Activated CD4-positive, alpha-beta T cell treated with anti-CD3 and anti-CD28 coated beads, Interleukin-2, amount 50 U/mL, for 4 hours (primary cell): ENCODE measurements at regions not wholly inside any gene's neighbourhood (a gene's known extent, or its start where the extent isn't known, plus 50 kb on each side); places are given as distances from the start of the nearest gene placed in this dataset.
"Not testable (repeated sequence)": the region's sequence is repeated elsewhere in the genome, so short reads cannot be mapped to it uniquely, and the experiment has no call there.

ENCODE experiments used
- DNase-seq, 2 experiments: peaks; one replicate each; pipeline ENCODE4 v3.0.0-alpha.2; 2020

DNA sequence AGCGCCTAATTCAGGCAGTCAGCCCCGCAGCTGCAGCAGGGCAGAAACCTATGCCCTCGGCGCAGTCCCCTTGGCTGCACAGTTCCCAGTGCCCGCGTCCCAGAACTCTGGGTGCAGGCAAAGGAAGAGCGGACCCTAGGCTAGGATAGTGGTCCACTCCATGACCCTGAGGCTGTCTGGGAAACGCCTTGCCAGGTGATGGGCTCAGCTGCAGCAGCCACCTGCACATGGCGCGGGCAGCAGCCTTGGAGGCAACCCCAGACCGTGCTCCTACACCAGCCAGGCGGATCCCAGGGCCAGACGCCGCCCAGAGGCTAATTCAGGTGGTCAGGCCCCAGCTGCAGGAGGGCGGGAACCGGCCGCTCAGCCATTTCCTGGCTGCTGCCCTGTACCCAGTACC, 83.0 kb downstream of the POTEC start:
- DNase-seq: not testable (repeated sequence)

DNA sequence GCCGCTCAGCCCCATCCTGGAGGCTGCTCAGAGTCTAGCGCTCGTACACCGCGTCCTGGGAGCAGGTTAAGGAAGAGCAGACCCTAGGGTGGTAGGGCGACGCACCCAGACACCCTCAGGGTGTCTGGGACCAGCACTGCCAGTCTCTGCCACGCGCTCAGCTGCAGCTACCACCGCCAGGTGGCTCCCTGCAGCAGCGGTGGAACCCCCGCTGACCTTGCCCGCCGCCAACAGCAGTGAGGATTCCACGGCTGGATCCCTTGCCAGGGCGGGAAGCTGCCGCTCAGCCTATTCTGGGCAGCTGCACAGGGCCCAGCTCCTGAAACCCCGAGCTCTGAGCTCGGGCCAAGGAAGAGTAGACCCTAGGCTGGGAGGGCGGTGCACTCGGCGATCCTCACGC, 83.6 kb downstream of the POTEC start:
- DNase-seq: not testable (repeated sequence)

GRCh38 chr18:14458009-14458945, 85.1 kb downstream of the POTEC start:
- DNase-seq: peak; percentile 45 to 49

GRCh38 chr18:14450637-14451009, 92.8 kb downstream of the POTEC start:
- DNase-seq: not testable (repeated sequence)

- peak in 1 of 2 experiments; percentile 2 for DNase-seq
Observed at GRCh38 chr18:14449995-14450636, 93.3 kb downstream of the POTEC start.

DNA sequence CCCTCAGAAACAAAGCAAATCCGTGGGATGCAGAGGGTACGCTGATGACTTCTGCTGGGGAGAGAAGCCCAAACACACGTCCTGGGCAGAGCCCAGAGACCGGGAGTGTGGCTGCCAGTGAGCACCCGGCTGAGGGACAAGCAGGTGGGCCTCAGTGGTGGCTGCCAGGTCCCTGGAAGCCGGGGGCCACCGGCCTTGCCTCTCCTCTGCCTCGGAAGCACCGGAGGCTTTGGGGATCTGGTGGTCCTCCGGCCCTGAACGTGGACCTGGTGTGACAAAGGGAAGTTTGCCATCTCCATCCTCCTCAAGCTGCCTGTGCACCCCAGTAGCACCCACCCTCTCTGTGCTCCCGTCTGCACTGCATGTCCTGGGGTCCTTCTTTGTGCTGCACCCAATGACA, 94.3 kb downstream of the POTEC start:
- not testable (repeated sequence) for DNase-seq

- DNase-seq: not testable (repeated sequence)
Observed at GRCh38 chr18:14447715-14448114, 95.7 kb downstream of the POTEC start.

DNA sequence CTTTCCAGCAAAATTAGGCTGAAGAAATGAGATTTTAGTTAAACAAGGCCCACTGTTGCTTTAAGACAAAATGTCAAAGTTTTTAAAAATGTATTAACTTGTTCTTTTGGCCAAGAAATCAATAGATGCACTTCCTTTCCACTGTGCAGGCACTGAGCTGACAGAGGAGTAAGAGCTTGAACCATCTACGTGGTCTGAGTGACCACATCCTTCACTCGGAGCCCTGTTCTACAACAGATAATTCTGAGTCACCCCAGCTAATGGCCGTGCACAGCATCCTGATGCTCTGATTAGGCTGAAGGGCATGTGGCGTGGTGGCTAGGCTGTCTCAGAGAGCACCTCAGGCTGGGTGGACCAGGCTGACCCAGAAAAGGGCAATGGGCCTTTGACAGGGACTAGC, 107.9 kb downstream of the POTEC start:
- not testable (repeated sequence) for DNase-seq

DNA sequence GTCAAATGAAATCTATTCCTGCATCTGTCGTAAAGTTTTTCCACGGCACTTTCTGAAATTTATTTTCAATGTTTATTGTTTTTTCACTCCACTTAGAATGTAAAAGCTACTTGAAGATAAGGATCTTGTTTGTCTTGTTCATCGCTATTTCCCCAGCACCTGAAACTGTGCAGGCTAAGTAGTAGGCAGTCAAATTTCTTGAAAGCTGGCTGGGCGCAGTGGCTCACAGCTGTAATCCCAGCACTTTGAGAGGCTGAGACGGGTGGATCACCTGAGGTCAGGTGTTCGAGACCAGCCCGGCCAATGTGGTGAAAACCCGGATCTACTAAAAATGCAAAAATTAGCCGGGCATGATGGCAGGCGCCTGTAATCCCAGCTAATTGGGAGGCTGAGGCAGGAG, 111.0 kb downstream of the POTEC start:
- DNase-seq: not testable (repeated sequence)

DNA sequence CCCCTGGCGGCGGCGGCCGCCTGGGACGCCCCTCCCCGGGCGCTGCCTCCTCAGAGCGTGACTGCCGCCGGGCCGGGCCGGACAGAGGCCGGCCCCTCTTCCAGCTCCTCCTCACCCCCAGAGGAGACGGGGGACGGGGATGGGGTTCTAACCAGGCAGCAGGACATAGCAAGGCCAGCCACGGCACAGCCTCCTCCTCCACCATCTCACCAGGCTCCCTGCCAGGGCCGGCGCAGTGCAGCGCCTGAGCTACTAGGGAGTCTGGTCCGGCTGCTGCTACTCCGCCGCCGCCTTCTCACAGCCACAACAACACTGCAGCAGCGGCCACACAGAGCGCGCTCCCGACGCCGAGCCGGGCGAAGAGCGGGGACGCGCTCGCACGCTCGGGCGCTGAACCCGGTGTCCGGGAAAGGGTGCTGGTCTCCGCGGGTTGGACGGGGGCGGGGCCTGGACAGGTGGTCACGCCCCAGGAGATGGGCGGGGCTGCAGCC, 112.3 kb downstream of the POTEC start:
- DNase-seq: peak; percentile 36 to 41

DNA sequence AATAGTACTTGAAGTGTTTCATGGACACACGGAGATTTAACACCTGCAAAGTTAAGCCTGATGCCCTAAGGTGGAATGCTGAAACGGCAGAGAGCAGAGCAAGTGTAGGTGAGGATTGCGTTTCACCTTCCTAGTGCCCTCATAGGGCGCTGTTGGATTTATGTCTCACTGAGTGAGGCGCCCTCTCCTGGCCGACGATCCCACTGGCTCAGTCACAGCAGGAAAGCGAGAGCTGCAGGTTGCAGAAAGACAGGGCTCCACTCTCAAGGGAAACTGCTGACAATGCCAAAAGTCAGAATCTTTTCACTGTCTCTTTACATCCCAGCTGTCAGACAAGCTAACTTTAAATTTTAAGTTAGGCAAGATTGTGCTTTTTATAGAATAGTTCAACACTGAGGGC, 127.6 kb downstream of the POTEC start:
- peak; percentile 25 to 26 for DNase-seq

GRCh38 chr18:14415399-14415798, 128.0 kb downstream of the POTEC start:
- not testable (repeated sequence) for DNase-seq

DNA sequence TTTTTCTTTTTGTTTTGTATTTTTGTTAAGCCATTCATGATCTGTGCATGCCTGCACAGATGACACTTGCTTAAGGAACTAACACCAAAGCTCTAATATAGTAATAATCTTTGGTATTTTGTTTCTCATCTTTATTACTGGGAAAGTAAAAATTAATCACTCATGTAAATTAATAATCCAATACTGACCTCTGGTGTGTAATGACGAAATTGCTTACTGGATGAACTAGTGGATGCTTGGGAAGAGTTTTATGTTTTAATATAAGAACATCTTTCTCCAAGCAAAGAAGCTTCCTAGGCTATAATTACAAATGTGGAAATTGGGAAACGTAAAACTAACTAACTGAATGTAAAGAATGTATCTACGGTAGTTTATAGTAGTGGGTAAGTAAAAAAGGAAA, 147.9 kb downstream of the POTEC start:
- DNase-seq: not testable (repeated sequence)

DNA sequence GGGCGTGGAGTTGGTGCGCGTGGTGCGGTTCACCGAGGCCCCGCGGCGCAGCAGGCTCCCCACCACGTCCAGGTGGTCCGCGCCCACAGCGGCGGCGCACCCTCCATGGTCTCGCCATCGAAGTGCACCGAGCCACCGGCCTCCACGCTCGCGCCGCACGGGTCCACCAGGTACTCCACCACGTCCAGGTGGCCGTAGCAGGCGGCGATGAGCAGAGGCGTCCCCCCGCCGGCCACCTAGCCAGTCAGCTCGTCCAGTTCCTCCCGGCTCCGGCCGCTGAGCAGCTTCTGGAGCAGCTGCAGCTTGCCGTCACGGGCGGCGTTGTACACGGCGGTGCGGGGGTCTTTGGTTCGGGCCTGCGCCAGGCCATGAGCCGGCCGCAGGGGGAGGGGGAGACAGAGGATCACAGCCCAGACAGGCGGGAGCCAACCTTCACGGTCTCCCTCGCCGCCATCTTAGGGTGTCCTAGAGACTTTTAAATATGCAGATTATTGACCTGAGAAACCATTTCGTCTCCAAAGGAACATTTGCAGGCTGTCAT, 149.8 kb downstream of the POTEC start:
- not testable (repeated sequence) for DNase-seq

DNA sequence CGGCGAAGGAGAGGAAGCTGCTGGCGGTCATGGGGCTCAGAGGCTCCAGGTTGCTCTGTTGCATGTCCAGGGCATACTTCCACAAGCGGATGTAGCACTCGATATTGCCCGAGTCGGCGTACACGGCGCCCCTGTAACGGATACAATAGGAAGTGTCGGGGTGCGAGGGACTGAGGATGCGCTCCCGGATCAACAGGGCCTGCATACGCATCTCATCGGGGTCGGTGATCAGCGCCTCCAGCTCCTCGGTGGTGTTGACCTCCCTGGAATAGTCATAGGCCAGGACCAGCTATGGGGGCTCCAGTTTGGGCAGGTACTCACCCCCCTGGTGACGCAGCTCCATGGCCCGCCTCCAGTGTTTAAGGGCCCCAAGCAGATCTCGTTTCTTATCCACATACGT, 150.8 kb downstream of the POTEC start:
- not testable (repeated sequence) for DNase-seq

DNA sequence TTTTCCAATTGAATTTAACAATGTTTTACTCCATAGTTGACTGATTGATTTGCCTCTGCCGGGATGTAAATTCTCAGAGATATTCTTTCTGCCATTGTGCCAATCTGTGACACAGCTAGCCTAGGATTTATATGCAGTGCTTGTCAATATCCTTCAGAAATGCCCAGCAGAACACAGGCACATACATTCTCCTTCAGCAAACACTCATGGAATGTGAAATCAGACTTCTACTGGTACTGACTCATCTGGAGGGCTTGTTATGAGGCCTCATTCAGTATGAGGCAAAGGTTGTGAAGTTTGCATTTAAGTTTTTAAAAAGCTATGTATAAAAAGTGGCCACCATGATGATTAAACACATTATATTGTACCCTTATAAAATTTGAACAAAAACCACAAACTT, 158.4 kb downstream of the POTEC start:
- DNase-seq: not testable (repeated sequence)

DNA sequence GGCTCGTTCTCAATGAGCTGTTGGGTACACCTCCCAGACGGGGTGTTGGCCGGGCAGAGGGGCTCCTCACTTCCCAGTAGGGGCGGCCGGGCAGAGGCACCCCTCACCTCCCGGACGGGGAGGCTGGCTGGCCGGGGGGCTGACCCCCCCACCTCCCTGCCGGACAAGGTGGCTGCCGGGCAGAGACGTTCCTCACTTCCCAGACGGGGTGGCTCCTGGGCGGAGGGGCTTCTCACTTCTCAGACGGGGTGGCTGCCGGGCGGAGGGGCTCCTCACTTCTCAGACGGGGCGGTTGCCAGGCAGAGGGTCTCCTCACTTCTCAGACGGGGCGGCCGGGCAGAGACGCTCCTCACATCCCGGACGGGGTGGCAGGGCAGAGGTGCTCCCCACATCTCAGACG, 160.7 kb downstream of the POTEC start:
- not testable (repeated sequence) for DNase-seq

- not testable (repeated sequence) for DNase-seq
Observed at GRCh38 chr18:14379489-14379888, 163.9 kb downstream of the POTEC start.

GRCh38 chr18:14378376-14378775, 165.0 kb downstream of the POTEC start:
- not testable (repeated sequence) for DNase-seq

DNA sequence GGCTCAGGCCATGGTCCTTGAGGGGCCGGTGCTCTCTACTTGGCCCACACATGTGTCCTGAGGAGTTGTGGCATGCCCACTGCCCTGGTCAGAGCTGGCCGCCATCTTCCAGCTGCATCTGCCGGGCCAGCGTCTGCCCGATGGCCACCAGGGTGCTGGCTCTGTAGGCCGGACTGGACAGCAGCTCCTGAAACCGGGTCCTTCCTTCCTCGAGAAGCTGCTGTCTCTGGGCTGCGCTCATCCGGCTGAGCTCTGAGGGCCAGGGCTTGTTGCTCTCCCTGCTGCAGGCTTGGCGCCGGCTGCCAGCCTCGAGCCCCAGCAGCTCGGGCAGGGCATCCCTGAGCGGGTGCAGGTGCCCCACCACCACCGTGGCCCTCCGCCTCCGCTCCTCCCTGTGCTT, 182.1 kb downstream of the POTEC start:
- not testable (repeated sequence) for DNase-seq

DNA sequence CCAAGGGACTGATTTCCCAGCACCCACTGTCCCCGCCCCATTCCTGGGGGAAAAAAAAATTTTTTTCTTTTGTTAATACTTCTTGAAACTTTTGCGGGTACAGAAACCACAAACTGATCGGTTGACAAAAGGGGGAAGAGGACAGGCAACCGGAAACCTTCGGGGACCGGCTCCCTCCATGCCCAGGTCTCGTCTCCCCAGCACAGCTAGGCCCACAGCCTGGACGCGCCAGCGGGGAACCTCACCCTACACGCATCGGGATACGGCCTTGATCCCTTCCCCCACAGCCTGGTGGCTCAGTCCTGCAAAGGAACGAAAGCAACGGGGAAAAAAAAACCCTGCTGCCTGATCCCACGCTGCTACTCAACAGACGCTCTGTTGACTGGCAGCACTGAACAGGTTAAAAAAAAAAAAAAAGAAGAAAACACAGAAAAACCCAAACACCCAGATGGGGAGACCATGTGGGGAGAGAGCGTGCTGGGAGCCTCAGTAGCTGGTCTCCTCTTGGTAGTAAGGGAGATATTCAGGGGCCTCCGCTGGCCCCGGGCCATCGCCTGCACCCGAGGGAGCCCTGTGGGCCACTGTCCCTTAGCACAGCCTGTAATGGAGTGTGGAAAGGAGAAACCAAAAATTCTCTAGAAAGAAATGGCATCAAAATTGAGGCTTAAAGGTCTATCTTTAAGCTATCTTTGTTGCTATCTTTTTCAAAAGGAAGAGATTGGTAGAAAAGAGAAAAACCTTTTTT, 185.7 kb downstream of the POTEC start:
- not testable (repeated sequence) for DNase-seq

GRCh38 chr18:14342170-14342569, 201.2 kb downstream of the POTEC start:
- DNase-seq: not testable (repeated sequence)

DNA sequence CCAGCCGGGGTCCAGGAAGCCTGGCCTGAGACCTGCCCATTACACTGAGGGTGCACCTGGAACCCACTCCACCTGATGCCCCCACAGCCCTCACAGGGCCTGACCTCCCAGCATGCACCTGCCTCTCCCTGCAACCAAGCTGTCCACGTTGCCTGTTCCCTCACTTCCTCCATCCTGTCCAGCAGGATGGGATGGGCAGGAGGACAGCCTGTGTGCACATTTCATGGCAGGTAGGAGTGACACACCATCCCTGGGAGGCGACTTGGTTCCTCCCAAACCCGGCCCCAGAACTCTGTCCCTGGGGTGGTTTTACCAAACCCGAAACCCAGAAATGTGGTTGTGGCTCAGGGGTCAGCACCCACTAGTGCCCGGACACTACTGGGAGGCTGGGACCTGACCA, 203.8 kb upstream of the ZNF519 start:
- DNase-seq: not testable (repeated sequence)
